ENCODE measurements at regions not wholly inside any gene's neighbourhood (a gene's known extent, or its start where the extent isn't known, plus 50 kb on each side); places are given as distances from the start of the nearest gene placed in this dataset.

DNA sequence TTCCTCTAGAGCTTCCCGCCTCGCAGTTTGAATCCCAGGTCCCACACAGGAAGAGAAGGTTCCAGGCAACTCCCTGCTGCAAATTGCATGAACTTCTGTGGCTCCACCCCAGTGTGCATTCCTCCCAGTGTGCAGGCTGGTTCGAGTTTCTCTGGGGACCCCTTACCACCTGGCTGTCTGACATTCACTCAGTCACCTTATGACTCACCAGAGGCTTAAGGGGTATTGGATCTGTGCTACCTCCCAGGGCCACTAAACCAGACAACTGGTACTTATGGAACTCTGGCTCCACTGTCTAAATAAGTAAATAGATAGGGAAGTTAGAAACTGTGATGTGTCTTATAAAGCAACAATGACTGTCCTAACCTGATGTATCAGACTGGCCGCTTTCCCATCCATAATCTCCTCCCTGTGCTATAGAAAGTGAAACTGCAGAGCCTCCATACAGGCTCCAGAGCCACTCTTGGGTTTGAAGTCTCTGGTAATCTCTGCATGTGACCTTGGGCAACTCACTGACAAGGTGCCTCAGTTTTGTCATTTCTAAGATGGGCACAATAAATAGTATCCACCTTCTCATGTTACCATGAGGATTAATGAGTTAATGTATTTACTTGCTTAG, 720.6 kb downstream of the SEMA5A start:
- Histone ChIP-seq H3K27me3 (ENCODE audit: control insufficient read depth, insufficient read depth, low read length) (no peaks in the 10 kb centered on the region), H3K4me1 (no peaks in the 10 kb centered on the region), H3K9me3 (ENCODE audit: control insufficient read depth, low read length) (no peaks in the 10 kb centered on the region), H3K4me3 (ENCODE audit: low read depth, low read length) (no peak overlapping the region), H3K36me3 (ENCODE audit: control insufficient read depth, insufficient read depth, low read length) (no peaks in the 10 kb centered on the region), H3K9ac (no peak overlapping the region), H2AFZ (no peak overlapping the region), H3K79me2 (no peaks in the 10 kb centered on the region), H3K27ac (no peak overlapping the region), H3K4me2 (ENCODE audit: low read length) (no peak overlapping the region)
- TF ChIP-seq, protein P1, sequence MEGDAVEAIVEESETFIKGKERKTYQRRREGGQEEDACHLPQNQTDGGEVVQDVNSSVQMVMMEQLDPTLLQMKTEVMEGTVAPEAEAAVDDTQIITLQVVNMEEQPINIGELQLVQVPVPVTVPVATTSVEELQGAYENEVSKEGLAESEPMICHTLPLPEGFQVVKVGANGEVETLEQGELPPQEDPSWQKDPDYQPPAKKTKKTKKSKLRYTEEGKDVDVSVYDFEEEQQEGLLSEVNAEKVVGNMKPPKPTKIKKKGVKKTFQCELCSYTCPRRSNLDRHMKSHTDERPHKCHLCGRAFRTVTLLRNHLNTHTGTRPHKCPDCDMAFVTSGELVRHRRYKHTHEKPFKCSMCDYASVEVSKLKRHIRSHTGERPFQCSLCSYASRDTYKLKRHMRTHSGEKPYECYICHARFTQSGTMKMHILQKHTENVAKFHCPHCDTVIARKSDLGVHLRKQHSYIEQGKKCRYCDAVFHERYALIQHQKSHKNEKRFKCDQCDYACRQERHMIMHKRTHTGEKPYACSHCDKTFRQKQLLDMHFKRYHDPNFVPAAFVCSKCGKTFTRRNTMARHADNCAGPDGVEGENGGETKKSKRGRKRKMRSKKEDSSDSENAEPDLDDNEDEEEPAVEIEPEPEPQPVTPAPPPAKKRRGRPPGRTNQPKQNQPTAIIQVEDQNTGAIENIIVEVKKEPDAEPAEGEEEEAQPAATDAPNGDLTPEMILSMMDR (IDR thresholded peaks at IDR 0.05): no peak

DNA sequence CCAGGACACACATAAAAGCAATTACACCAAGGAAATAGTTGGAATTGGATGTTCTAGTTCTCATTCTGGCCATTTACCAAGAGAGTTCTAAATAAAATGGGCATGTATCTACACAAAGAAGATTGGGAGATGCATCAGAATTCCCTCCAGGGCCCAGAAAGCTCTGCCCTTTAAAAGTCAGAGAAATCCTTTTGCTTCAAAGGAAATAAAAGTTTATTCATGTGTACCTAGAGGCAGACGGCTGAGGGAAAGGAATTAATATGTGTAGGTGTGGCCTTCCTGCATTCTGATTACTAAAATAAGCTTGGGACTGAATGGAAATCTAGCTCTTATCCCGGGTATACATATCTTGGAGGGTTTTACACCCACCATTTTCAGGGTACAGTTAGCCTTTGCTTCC, 719.4 kb downstream of the SEMA5A start:
- no peaks in the 10 kb centered on the region for H3K36me3 ChIP-seq (ENCODE audit: control insufficient read depth, insufficient read depth, low read length)
- TF ChIP-seq, protein P1 (IDR thresholded peaks at IDR 0.05): no peak
- no peak overlapping the region for H3K4me2 ChIP-seq (ENCODE audit: low read length)
- H3K27ac ChIP-seq: no peak overlapping the region
- no peak overlapping the region for H3K4me3 ChIP-seq (ENCODE audit: low read depth, low read length)
- no peaks in the 10 kb centered on the region for H3K9me3 ChIP-seq (ENCODE audit: control insufficient read depth, low read length)
- H3K27me3 ChIP-seq (ENCODE audit: control insufficient read depth, insufficient read depth, low read length): no peaks in the 10 kb centered on the region
- H3K4me1 ChIP-seq: no peaks in the 10 kb centered on the region
- no peak overlapping the region for H3K9ac ChIP-seq
- H3K79me2 ChIP-seq: no peaks in the 10 kb centered on the region
- no peak overlapping the region for H2AFZ ChIP-seq

DNA sequence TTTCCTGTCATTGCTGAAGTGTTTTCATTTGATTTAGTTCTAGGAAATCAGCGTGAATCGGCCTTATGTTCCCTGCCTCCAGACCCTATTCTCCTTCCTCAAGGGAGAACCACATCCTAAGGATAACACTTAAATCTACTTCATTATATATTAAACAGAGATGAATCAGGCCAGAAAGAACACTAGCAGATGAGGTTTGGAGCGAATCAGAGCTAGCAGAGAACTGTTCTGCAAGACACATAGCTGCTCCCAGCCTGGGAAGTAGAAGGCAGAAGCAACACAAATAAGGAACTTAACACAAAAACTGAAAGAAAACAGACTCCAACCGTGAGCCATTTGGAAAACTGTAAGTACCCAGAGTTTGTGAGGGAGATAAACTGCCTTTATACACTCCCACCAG, 718.2 kb downstream of the SEMA5A start:
- Histone ChIP-seq H3K9me3 (ENCODE audit: control insufficient read depth, low read length) (no peaks in the 10 kb centered on the region), H3K4me1 (no peaks in the 10 kb centered on the region), H3K9ac (no peak overlapping the region), H3K79me2 (no peaks in the 10 kb centered on the region), H3K27ac (no peak overlapping the region), H2AFZ (no peak overlapping the region), H3K4me2 (ENCODE audit: low read length) (no peak overlapping the region), H3K27me3 (ENCODE audit: control insufficient read depth, insufficient read depth, low read length) (no peaks in the 10 kb centered on the region), H3K4me3 (ENCODE audit: low read depth, low read length) (no peak overlapping the region), H3K36me3 (ENCODE audit: control insufficient read depth, insufficient read depth, low read length) (no peaks in the 10 kb centered on the region)
- TF ChIP-seq, protein P1 (IDR thresholded peaks at IDR 0.05): no peak

DNA sequence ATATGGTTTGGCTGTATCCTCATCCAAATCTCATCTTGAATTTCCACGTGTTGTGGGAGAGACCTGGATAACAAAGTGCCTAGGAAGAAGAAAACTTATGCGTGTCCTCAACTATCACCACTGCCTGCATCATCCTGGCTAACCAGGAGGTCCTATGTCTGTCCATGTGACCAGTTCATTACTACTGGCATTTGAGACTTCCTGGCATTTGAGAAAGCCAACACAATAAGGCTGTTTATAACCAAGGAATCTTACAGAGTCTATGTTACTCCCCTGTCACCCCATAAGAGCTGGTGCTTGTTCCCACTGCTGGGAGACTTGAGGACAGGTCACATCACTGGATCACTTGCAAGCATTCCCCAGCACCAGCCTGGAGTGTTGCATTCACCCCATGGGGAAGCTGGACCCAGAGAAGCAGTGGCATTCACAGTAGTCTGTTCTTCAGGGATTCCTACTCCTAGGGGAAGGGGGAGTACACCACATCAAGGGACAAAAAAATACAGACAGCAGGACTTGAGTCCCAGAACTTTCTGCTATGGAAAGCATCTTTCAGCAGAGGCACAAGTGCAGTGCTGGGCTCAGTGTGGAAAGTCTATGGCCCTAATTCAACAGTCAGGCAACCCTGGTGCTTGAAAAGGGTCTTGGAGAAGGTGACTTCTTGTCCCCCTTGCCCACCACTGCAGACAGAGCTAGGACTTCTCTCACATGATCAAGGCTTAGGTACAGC, 717.1 kb downstream of the SEMA5A start:
- Histone ChIP-seq H3K4me1 (no peaks in the 10 kb centered on the region), H2AFZ (no peak overlapping the region), H3K9me3 (ENCODE audit: control insufficient read depth, low read length) (no peaks in the 10 kb centered on the region), H3K27me3 (ENCODE audit: control insufficient read depth, insufficient read depth, low read length) (no peaks in the 10 kb centered on the region), H3K4me3 (ENCODE audit: low read depth, low read length) (no peak overlapping the region), H3K4me2 (ENCODE audit: low read length) (no peak overlapping the region), H3K9ac (no peak overlapping the region), H3K79me2 (no peaks in the 10 kb centered on the region), H3K27ac (no peak overlapping the region), H3K36me3 (ENCODE audit: control insufficient read depth, insufficient read depth, low read length) (no peaks in the 10 kb centered on the region)
- TF ChIP-seq, protein P1 (IDR thresholded peaks at IDR 0.05): no peak

All from parathyroid adenoma (tissue), 2 donors.